Gastroesophageal sphincter (tissue), 3 donors: ENCODE measurements at regions not wholly inside any gene's neighbourhood (a gene's known extent, or its start where the extent isn't known, plus 50 kb on each side); places are given as distances from the start of the nearest gene placed in this dataset.

Experiments
- POLR2A ChIP-seq, 2 donors: fragments of 450-650 bp; IDR thresholded peaks; one replicate each; pipeline ENCODE4 v1.6.1; 2017; ENCODE audit warnings: antibody characterized with exemption in 2 of 2, mild to moderate bottlenecking in 2 of 2, moderate library complexity in 1 of 2
- POLR2AphosphoS5 ChIP-seq: sonication (generic); formaldehyde crosslinking; IDR thresholded peaks from one replicate; pipeline ENCODE4 v1.6.1; 2017; ENCODE audit warnings: antibody characterized with exemption
- TF ChIP-seq, protein P1 (sequence below), 4 experiments: fragments of 200-600 bp in 2 of 4; fragments of 450-650 bp in 2 of 4; sonication (generic) in 1 of 4; IDR thresholded peaks; one replicate each; pipeline ENCODE4 v1.5.1; 2017 to 2019; ENCODE audit warnings: antibody characterized with exemption in 4 of 4, mild to moderate bottlenecking in 2 of 4, moderate library complexity in 2 of 4

DNA sequence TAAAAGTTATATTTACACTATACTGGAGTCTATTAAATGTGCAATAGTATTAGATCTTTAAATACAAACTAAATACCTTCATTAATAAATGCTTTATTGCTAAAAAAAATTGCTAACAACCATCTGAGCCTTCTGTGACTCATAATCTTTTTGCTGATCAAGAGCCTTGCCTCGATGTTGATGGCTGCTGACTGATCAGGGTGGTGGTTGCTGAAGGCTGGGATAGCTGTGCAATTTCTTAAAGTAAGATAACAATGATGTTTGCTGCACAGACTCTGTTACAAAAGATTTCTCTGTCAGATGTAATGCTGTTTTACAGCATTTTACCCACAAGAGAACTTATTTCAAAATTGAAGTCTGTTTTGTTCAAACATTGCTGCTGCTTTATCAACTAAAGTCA lies 421.4 kb upstream of the CYRIA start:
- TF ChIP-seq POLR2A (IDR thresholded peaks at IDR 0.05) (no peak), POLR2AphosphoS5 (no peak)
- TF ChIP-seq, protein P1, sequence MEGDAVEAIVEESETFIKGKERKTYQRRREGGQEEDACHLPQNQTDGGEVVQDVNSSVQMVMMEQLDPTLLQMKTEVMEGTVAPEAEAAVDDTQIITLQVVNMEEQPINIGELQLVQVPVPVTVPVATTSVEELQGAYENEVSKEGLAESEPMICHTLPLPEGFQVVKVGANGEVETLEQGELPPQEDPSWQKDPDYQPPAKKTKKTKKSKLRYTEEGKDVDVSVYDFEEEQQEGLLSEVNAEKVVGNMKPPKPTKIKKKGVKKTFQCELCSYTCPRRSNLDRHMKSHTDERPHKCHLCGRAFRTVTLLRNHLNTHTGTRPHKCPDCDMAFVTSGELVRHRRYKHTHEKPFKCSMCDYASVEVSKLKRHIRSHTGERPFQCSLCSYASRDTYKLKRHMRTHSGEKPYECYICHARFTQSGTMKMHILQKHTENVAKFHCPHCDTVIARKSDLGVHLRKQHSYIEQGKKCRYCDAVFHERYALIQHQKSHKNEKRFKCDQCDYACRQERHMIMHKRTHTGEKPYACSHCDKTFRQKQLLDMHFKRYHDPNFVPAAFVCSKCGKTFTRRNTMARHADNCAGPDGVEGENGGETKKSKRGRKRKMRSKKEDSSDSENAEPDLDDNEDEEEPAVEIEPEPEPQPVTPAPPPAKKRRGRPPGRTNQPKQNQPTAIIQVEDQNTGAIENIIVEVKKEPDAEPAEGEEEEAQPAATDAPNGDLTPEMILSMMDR (IDR thresholded peaks at IDR 0.05) = no peak
